Stomach (tissue), 4 donors: ENCODE measurements at regions not wholly inside any gene's neighbourhood (a gene's known extent, or its start where the extent isn't known, plus 50 kb on each side); places are given as distances from the start of the nearest gene placed in this dataset.

Source experiments
- POLR2A ChIP-seq, 4 donors: fragments of 450-650 bp; IDR thresholded peaks; one replicate each; pipeline ENCODE4 v1.6.1; 2016; ENCODE audit warnings: antibody characterized with exemption in 4 of 4, control low read depth in 2 of 4, mild to moderate bottlenecking in 1 of 4, moderate library complexity in 1 of 4
- POLR2AphosphoS5 ChIP-seq, 3 donors: sonication (generic); formaldehyde crosslinking; IDR thresholded peaks; one replicate each; pipeline ENCODE4 v1.6.1; 2016; ENCODE audit warnings: antibody characterized with exemption in 3 of 3
- TF ChIP-seq, protein P1 (sequence below), 7 experiments: fragments of 450-650 bp in 4 of 7; fragments of 200-600 bp in 3 of 7; sonication (generic) in 3 of 7; IDR thresholded peaks; one replicate each; pipeline ENCODE4 v1.5.1; 2016 to 2019; ENCODE audit warnings: antibody characterized with exemption in 7 of 7, control low read depth in 2 of 7, mild to moderate bottlenecking in 1 of 7

DNA sequence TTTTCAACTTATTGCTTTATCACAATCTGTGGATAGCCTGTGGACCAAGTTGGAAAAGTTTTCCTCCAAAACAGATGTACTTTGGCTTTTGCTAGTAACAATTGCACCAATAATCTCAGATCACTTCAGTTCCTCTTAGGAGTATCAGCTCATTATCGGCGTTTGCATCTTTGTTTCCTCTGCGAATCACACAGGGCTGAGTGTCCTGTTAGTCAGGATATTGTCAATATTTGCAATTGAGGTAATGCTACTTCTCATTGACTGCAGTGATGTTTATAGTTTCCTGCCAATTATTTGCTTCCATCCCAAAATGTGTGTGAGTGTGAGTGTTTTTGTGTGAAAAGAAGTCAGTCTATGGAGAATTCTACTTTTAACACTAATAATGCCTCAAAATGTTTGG lies 545.0 kb downstream of the SI start:
- TF ChIP-seq, protein P1, sequence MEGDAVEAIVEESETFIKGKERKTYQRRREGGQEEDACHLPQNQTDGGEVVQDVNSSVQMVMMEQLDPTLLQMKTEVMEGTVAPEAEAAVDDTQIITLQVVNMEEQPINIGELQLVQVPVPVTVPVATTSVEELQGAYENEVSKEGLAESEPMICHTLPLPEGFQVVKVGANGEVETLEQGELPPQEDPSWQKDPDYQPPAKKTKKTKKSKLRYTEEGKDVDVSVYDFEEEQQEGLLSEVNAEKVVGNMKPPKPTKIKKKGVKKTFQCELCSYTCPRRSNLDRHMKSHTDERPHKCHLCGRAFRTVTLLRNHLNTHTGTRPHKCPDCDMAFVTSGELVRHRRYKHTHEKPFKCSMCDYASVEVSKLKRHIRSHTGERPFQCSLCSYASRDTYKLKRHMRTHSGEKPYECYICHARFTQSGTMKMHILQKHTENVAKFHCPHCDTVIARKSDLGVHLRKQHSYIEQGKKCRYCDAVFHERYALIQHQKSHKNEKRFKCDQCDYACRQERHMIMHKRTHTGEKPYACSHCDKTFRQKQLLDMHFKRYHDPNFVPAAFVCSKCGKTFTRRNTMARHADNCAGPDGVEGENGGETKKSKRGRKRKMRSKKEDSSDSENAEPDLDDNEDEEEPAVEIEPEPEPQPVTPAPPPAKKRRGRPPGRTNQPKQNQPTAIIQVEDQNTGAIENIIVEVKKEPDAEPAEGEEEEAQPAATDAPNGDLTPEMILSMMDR (IDR thresholded peaks at IDR 0.05): no peak
- TF ChIP-seq POLR2AphosphoS5 (IDR thresholded peaks at IDR 0.05) (no peak), POLR2A (IDR thresholded peaks at IDR 0.05) (no peak)
